ENCODE measurements at regions not wholly inside any gene's neighbourhood (a gene's known extent, or its start where the extent isn't known, plus 50 kb on each side); places are given as distances from the start of the nearest gene placed in this dataset.
"Not testable (repeated sequence)": the region's sequence is repeated elsewhere in the genome, so short reads cannot be mapped to it uniquely, and the experiment has no call there.

GRCh38 chr5:87029951-87030350 is 237.7 kb upstream of the RASA1 start:
- Mint-ChIP-seq H3K9me3 (peaks cover 4% of the 10 kb centered on the region), H3K27me3 (ENCODE audit: low read depth) (no peaks in the 10 kb centered on the region), H3K4me1 (no peaks in the 10 kb centered on the region), H3K4me3 (no peak overlapping the region), H3K36me3 (ENCODE audit: low read depth) (no peaks in the 10 kb centered on the region), H3K27ac (ENCODE audit: unreplicated experiment) (no peak overlapping the region)
- no peak for TF ChIP-seq CTCF (conservative IDR thresholded peaks at IDR 0.05)
- no peak for DNase-seq (ENCODE audit: low read depth, low spot score)

GRCh38 chr5:87030699-87031098 is 237.0 kb upstream of the RASA1 start:
- no peaks in the 10 kb centered on the region for H3K27me3 Mint-ChIP-seq (ENCODE audit: low read depth)
- no peak for DNase-seq (ENCODE audit: low read depth, low spot score)
- no peak overlapping the region for H3K27ac Mint-ChIP-seq (ENCODE audit: unreplicated experiment)
- H3K36me3 Mint-ChIP-seq (ENCODE audit: low read depth) = no peaks in the 10 kb centered on the region
- TF ChIP-seq CTCF (conservative IDR thresholded peaks at IDR 0.05) = no peak
- no peak overlapping the region for H3K4me3 Mint-ChIP-seq
- no peaks in the 10 kb centered on the region for H3K4me1 Mint-ChIP-seq
- H3K9me3 Mint-ChIP-seq = peaks cover 4% of the 10 kb centered on the region

- no peak for TF ChIP-seq CTCF (conservative IDR thresholded peaks at IDR 0.05)
- Mint-ChIP-seq H3K27me3 (ENCODE audit: low read depth) (no peaks in the 10 kb centered on the region), H3K9me3 (peaks cover 15% of the 10 kb centered on the region), H3K4me3 (no peak overlapping the region), H3K36me3 (ENCODE audit: low read depth) (peaks cover 4% of the 10 kb centered on the region), H3K4me1 (no peaks in the 10 kb centered on the region), H3K27ac (ENCODE audit: unreplicated experiment) (no peak overlapping the region)
- DNase-seq (ENCODE audit: low read depth, low spot score) = no peak
Observed at GRCh38 chr5:87034557-87034956, 233.1 kb upstream of the RASA1 start.

GRCh38 chr5:87042554-87042953 is 225.1 kb upstream of the RASA1 start:
- no peak overlapping the region for H3K4me3 Mint-ChIP-seq
- no peak overlapping the region for H3K27ac Mint-ChIP-seq (ENCODE audit: unreplicated experiment)
- peaks cover 4% of the 10 kb centered on the region for H3K36me3 Mint-ChIP-seq (ENCODE audit: low read depth)
- peaks cover 10% of the 10 kb centered on the region for H3K9me3 Mint-ChIP-seq
- DNase-seq (ENCODE audit: low read depth, low spot score) = no peak
- H3K4me1 Mint-ChIP-seq = no peaks in the 10 kb centered on the region
- no peak for TF ChIP-seq CTCF (conservative IDR thresholded peaks at IDR 0.05)
- H3K27me3 Mint-ChIP-seq (ENCODE audit: low read depth) = no peaks in the 10 kb centered on the region

- DNase-seq (ENCODE audit: low read depth, low spot score) = no peak
- H3K27me3 Mint-ChIP-seq (ENCODE audit: low read depth) = no peaks in the 10 kb centered on the region
- H3K27ac Mint-ChIP-seq (ENCODE audit: unreplicated experiment) = no peak overlapping the region
- no peak overlapping the region for H3K4me3 Mint-ChIP-seq
- no peaks in the 10 kb centered on the region for H3K36me3 Mint-ChIP-seq (ENCODE audit: low read depth)
- peaks cover 8% of the 10 kb centered on the region for H3K9me3 Mint-ChIP-seq
- no peaks in the 10 kb centered on the region for H3K4me1 Mint-ChIP-seq
- no peak for TF ChIP-seq CTCF (conservative IDR thresholded peaks at IDR 0.05)
Observed at GRCh38 chr5:87048156-87048555, 219.5 kb upstream of the RASA1 start.

- H3K4me1 Mint-ChIP-seq; H3K36me3 Mint-ChIP-seq (ENCODE audit: low read depth); H3K27me3 Mint-ChIP-seq (ENCODE audit: low read depth); DNase-seq (ENCODE audit: low read depth, low spot score); H3K9me3 Mint-ChIP-seq; H3K4me3 Mint-ChIP-seq; H3K27ac Mint-ChIP-seq (ENCODE audit: unreplicated experiment): not testable (repeated sequence)
Observed at GRCh38 chr5:87049012-87049411, 218.7 kb upstream of the RASA1 start.

All from neural crest cell (in vitro differentiated cells).